DOHH2 (cell line): ENCODE measurements at regions not wholly inside any gene's neighbourhood (a gene's known extent, or its start where the extent isn't known, plus 50 kb on each side); places are given as distances from the start of the nearest gene placed in this dataset.

ENCODE experiments used
- H3F3A ChIP-seq: fragments of 200-600 bp; sonication (generic), shearing (Covaris generic); 2 replicates; pipeline ENCODE4 v1.6.0; 2016; ENCODE audit warnings: antibody characterized with exemption, mild to moderate bottlenecking; ENCODE audit not compliant: control insufficient read depth, insufficient read depth
- H3K27ac ChIP-seq: fragments of 200-600 bp; sonication (generic); 2 replicates; pipeline ENCODE4 v1.5.1; 2014; ENCODE audit warnings: low read depth, mild to moderate bottlenecking, low read length, moderate library complexity
- H3K27me3 ChIP-seq: fragments of 200-600 bp; sonication (generic); 2 replicates; pipeline ENCODE4 v1.6.1; 2014; ENCODE audit warnings: mild to moderate bottlenecking, low read length, mixed read lengths; ENCODE audit not compliant: control insufficient read depth
- H3K36me3 ChIP-seq: fragments of 200-600 bp; sonication (generic); 2 replicates; pipeline ENCODE4 v1.6.1; 2014; ENCODE audit warnings: mild to moderate bottlenecking, low read length, moderate library complexity, mixed read lengths; ENCODE audit not compliant: control insufficient read depth
- H3K4me1 ChIP-seq: fragments of 200-600 bp; sonication (generic); 2 replicates; pipeline ENCODE4 v1.6.1; 2014; ENCODE audit warnings: mild to moderate bottlenecking, low read length, mixed read lengths; ENCODE audit not compliant: control insufficient read depth
- H3K4me2 ChIP-seq: fragments of 200-600 bp; sonication (generic); 2 replicates; pipeline ENCODE4 v1.6.0; 2014; ENCODE audit warnings: mild to moderate bottlenecking, low read length, moderate library complexity
- H3K4me3 ChIP-seq: fragments of 200-600 bp; sonication (generic); 2 replicates; pipeline ENCODE4 v1.5.1; 2014; ENCODE audit warnings: mild to moderate bottlenecking, low read length, mixed read lengths
- H3K79me2 ChIP-seq: fragments of 200-600 bp; sonication (generic); 2 replicates; pipeline ENCODE4 v1.6.1; 2014; ENCODE audit warnings: mild to moderate bottlenecking, low read length, mixed read lengths; ENCODE audit not compliant: control insufficient read depth
- H3K9me2 ChIP-seq: fragments of 200-600 bp; sonication (generic); replicated peaks from 2 replicates; pipeline ENCODE4 v1.6.1; 2014; ENCODE audit warnings: mild to moderate bottlenecking, low read length, mixed read lengths; ENCODE audit not compliant: control insufficient read depth
- H3K9me3 ChIP-seq: fragments of 200-600 bp; sonication (generic); 2 replicates; pipeline ENCODE4 v1.6.1; 2014; ENCODE audit warnings: antibody characterized with exemption, low read length, mixed read lengths; ENCODE audit not compliant: control insufficient read depth, insufficient read depth
- H4K20me1 ChIP-seq: fragments of 200-600 bp; sonication (generic); 2 replicates; pipeline ENCODE4 v1.6.0; 2014; ENCODE audit warnings: low read depth, mild to moderate bottlenecking, antibody characterized with exemption, low read length, moderate library complexity; ENCODE audit not compliant: control insufficient read depth, insufficient read depth
- CTCF ChIP-seq: fragments of 200-600 bp; sonication (generic); IDR thresholded peaks from one replicate; pipeline ENCODE4 v1.5.1; 2014; ENCODE audit warnings: antibody characterized with exemption, mild to moderate bottlenecking, low read depth, low read length; ENCODE audit not compliant: poor library complexity, severe bottlenecking
- EZH2phosphoT487 ChIP-seq: fragments of 200-600 bp; sonication (generic); IDR thresholded peaks from 2 replicates; pipeline ENCODE4 v1.6.1; 2017; ENCODE audit warnings: borderline replicate concordance, mild to moderate bottlenecking, antibody characterized with exemption, low read length, moderate library complexity, mixed read lengths

GRCh38 chr5:4646715-4647375 lies 493.3 kb upstream of the ADAMTS16 start:
- Histone ChIP-seq H3K79me2 (no peaks in the 10 kb centered on the region), H3K9me2 (no peaks in the 10 kb centered on the region), H3K36me3 (no peaks in the 10 kb centered on the region), H3K27ac (no peak overlapping the region), H4K20me1 (no peaks in the 10 kb centered on the region), H3K27me3 (no peaks in the 10 kb centered on the region), H3K4me3 (no peak overlapping the region), H3K4me1 (no peaks in the 10 kb centered on the region), H3F3A (no peaks in the 10 kb centered on the region), H3K9me3 (peaks cover 5% of the 10 kb centered on the region; the same call in 1 of the 2 replicates), H3K4me2 (no peak overlapping the region)
- no peak for TF ChIP-seq CTCF
- no peak for TF ChIP-seq EZH2phosphoT487

DNA sequence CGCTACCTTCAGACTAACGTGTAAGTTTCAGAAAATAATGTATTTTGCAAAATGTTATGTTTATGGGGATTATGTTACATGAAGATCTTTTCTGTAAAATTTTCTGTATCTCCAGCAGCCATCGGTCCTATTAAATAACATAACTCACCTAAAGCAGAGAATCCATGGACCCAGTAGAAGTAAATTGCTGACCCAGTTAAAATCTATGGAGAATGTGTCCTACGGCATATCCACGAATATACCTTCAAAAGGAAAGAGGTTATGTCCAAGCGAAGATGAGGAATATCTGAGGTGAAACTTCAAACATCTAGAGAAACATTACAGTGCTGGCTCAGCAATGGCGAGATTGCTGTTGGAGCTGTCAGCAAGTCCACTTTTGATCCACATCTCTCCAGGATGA lies 492.2 kb upstream of the ADAMTS16 start:
- Histone ChIP-seq H3K4me3 (no peak overlapping the region), H3K9me2 (no peaks in the 10 kb centered on the region), H3K79me2 (no peaks in the 10 kb centered on the region), H3K4me2 (no peak overlapping the region), H3K4me1 (no peaks in the 10 kb centered on the region), H4K20me1 (no peaks in the 10 kb centered on the region), H3K9me3 (peaks cover 5% of the 10 kb centered on the region; the same call in 1 of the 2 replicates), H3K27ac (no peak overlapping the region), H3F3A (no peaks in the 10 kb centered on the region), H3K27me3 (no peaks in the 10 kb centered on the region), H3K36me3 (no peaks in the 10 kb centered on the region)
- TF ChIP-seq CTCF (no peak), EZH2phosphoT487 (no peak)

GRCh38 chr5:4651806-4652565 lies 488.1 kb upstream of the ADAMTS16 start:
- Histone ChIP-seq H3K27me3 (no peaks in the 10 kb centered on the region), H3K27ac (no peak overlapping the region), H3K4me1 (no peaks in the 10 kb centered on the region), H3K36me3 (no peaks in the 10 kb centered on the region), H3K4me2 (no peak overlapping the region), H3K9me2 (no peaks in the 10 kb centered on the region), H4K20me1 (no peaks in the 10 kb centered on the region), H3K9me3 (0 out of 2 replicates have a peak, but pooled peaks cover 2% of the 10 kb centered on the region), H3F3A (no peaks in the 10 kb centered on the region), H3K79me2 (no peaks in the 10 kb centered on the region), H3K4me3 (no peak overlapping the region)
- TF ChIP-seq CTCF (no peak), EZH2phosphoT487 (no peak)
